KMS-11 (cell line): ENCODE measurements at regions not wholly inside any gene's neighbourhood (a gene's known extent, or its start where the extent isn't known, plus 50 kb on each side); places are given as distances from the start of the nearest gene placed in this dataset.

ENCODE experiments used
- H2AFZ ChIP-seq: fragments of 200-600 bp; sonication (generic); 2 replicates; pipeline ENCODE4 v1.6.1; 2016; ENCODE audit warnings: antibody characterized with exemption, mixed run types, low read depth
- H3K27ac ChIP-seq: fragments of 200-600 bp; sonication (generic); 2 replicates; pipeline ENCODE4 v1.6.1; 2016; ENCODE audit warnings: mild to moderate bottlenecking, mixed run types
- H3K27me3 ChIP-seq: fragments of 200-600 bp; sonication (generic); 2 replicates; pipeline ENCODE4 v1.6.1; 2017; ENCODE audit warnings: mild to moderate bottlenecking, low read depth, mixed run types, moderate library complexity; ENCODE audit not compliant: insufficient read depth
- H3K36me3 ChIP-seq: fragments of 200-600 bp; sonication (generic); 2 replicates; pipeline ENCODE4 v1.6.1; 2017; ENCODE audit warnings: mild to moderate bottlenecking, mixed run types; ENCODE audit not compliant: insufficient read depth
- H3K4me1 ChIP-seq: fragments of 200-600 bp; sonication (generic); 2 replicates; pipeline ENCODE4 v1.6.1; 2016; ENCODE audit warnings: mild to moderate bottlenecking, low read depth, mixed run types; ENCODE audit not compliant: poor library complexity, severe bottlenecking
- H3K4me2 ChIP-seq: fragments of 200-600 bp; sonication (generic); 2 replicates; pipeline ENCODE4 v1.7.0; 2016; ENCODE audit warnings: mild to moderate bottlenecking, mixed run types
- H3K4me3 ChIP-seq: fragments of 200-600 bp; sonication (generic); IDR thresholded peaks from 2 replicates; pipeline ENCODE4 v1.6.1; 2017; ENCODE audit warnings: low read depth, low read length, mixed read lengths; ENCODE audit not compliant: insufficient read depth
- H3K79me2 ChIP-seq: fragments of 200-600 bp; sonication (generic); 2 replicates; pipeline ENCODE4 v1.6.1; 2016; ENCODE audit warnings: low read depth, mixed run types; ENCODE audit not compliant: insufficient read depth
- H3K9ac ChIP-seq: fragments of 200-600 bp; sonication (generic); 2 replicates; pipeline ENCODE4 v1.6.1; 2016; ENCODE audit warnings: mild to moderate bottlenecking, mixed run types
- H4K20me1 ChIP-seq: fragments of 200-600 bp; sonication (generic); 2 replicates; pipeline ENCODE4 v1.6.1; 2016; ENCODE audit warnings: mild to moderate bottlenecking, mixed run types; ENCODE audit not compliant: insufficient read depth
- CTCF ChIP-seq: fragments of 200-600 bp; sonication (generic); conservative IDR thresholded peaks from 2 replicates; pipeline ENCODE4 v1.6.1; 2017; ENCODE audit warnings: low read depth, mild to moderate bottlenecking, antibody characterized with exemption, low read length, moderate library complexity, mixed read lengths

- H3K79me2 ChIP-seq, result no peaks in the 10 kb centered on the region
- no peak overlapping the region for H3K27ac ChIP-seq
- no peak for TF ChIP-seq CTCF
- H3K9ac ChIP-seq, result no peak overlapping the region
- no peaks in the 10 kb centered on the region for H3K4me1 ChIP-seq
- H3K4me2 ChIP-seq, result no peak overlapping the region
- H3K4me3 ChIP-seq, result no peak overlapping the region
- H4K20me1 ChIP-seq, result no peaks in the 10 kb centered on the region
- H3K36me3 ChIP-seq, result no peaks in the 10 kb centered on the region
- no peaks in the 10 kb centered on the region for H3K27me3 ChIP-seq
- H2AFZ ChIP-seq, result no peak overlapping the region
Measured at GRCh38 chr22:49260681-49261580, 566.7 kb downstream of the BRD1 start.

GRCh38 chr22:49259839-49260615 is 567.6 kb downstream of the BRD1 start:
- Histone ChIP-seq H3K4me2 (no peak overlapping the region), H3K79me2 (no peaks in the 10 kb centered on the region), H3K27me3 (no peaks in the 10 kb centered on the region), H3K4me1 (no peaks in the 10 kb centered on the region), H2AFZ (no peak overlapping the region), H4K20me1 (no peaks in the 10 kb centered on the region), H3K4me3 (no peak overlapping the region), H3K36me3 (no peaks in the 10 kb centered on the region), H3K9ac (no peak overlapping the region), H3K27ac (no peak overlapping the region)
- TF ChIP-seq CTCF, result no peak

GRCh38 chr22:49258107-49259010 is 569.3 kb downstream of the BRD1 start:
- H3K4me3 ChIP-seq, result no peak overlapping the region
- H2AFZ ChIP-seq, result no peak overlapping the region
- no peak overlapping the region for H3K4me2 ChIP-seq
- no peaks in the 10 kb centered on the region for H4K20me1 ChIP-seq
- H3K27ac ChIP-seq, result no peak overlapping the region
- H3K9ac ChIP-seq, result no peak overlapping the region
- no peaks in the 10 kb centered on the region for H3K27me3 ChIP-seq
- TF ChIP-seq CTCF, result no peak
- no peaks in the 10 kb centered on the region for H3K36me3 ChIP-seq
- H3K79me2 ChIP-seq, result no peaks in the 10 kb centered on the region
- H3K4me1 ChIP-seq, result no peaks in the 10 kb centered on the region

- no peak overlapping the region for H2AFZ ChIP-seq
- no peak overlapping the region for H3K4me3 ChIP-seq
Measured at GRCh38 chr22:49257551-49257961, 570.1 kb downstream of the BRD1 start.

More at GRCh38 chr22:49257551-49257961, 570.1 kb downstream of the BRD1 start:
- no peaks in the 10 kb centered on the region for H3K79me2 ChIP-seq
- no peaks in the 10 kb centered on the region for H3K4me1 ChIP-seq
- no peak overlapping the region for H3K4me2 ChIP-seq
- no peak overlapping the region for H3K9ac ChIP-seq
- H3K36me3 ChIP-seq, result no peaks in the 10 kb centered on the region
- no peak for TF ChIP-seq CTCF
- no peaks in the 10 kb centered on the region for H3K27me3 ChIP-seq
- no peak overlapping the region for H3K27ac ChIP-seq
- H4K20me1 ChIP-seq, result no peaks in the 10 kb centered on the region
